H1 (cell line): ENCODE measurements at regions not wholly inside any gene's neighbourhood (a gene's known extent, or its start where the extent isn't known, plus 50 kb on each side); places are given as distances from the start of the nearest gene placed in this dataset.

ENCODE experiments used
- CTCF ChIA-PET: fragments of 300-600 bp; sonication (Branson Sonifier 250); formaldehyde crosslinking; loops from one replicate; lab custom pipeline; 2021; ENCODE audit not compliant: partially characterized antibody; lab: Charles Lee
- POLR2A ChIA-PET: fragments of 300-600 bp; sonication (Branson Sonifier 250); formaldehyde crosslinking; loops from one replicate; lab custom pipeline; 2021; ENCODE audit warnings: inconsistent platforms; ENCODE audit not compliant: partially characterized antibody; lab: Charles Lee
- DNase-seq, 2 experiments: peaks; one replicate each; pipeline versions ENCODE4 v3.0.0 to v3.0.0-alpha.2; 2010 to 2022; ENCODE audit warnings: low spot score in 2 of 2, low read depth in 1 of 2, mixed read lengths in 1 of 2
- FAIRE-seq: peaks from 2 replicates; lab custom pipeline; 2011; peaks lifted over from hg19 to GRCh38; lab: Jason Lieb, UNC
- H2AFZ ChIP-seq: 2 replicates; pipeline ENCODE4 v1.8.1; 2012; ENCODE audit warnings: low read length, inconsistent platforms
- H2AK5ac ChIP-seq: 2 replicates; pipeline ENCODE4 v1.6.1; 2013; ENCODE audit warnings: low read depth, low read length
- H2BK120ac ChIP-seq: replicated peaks from 2 replicates; pipeline ENCODE3; 2013; ENCODE audit warnings: low read depth, low read length, inconsistent platforms
- H2BK12ac ChIP-seq: 2 replicates; pipeline ENCODE4 v1.6.1; 2013; ENCODE audit warnings: low read depth, low read length
- H2BK15ac ChIP-seq: 2 replicates; pipeline ENCODE4 v1.6.1; 2013; ENCODE audit warnings: low read length
- H2BK20ac ChIP-seq: 2 replicates; pipeline ENCODE4 v1.6.1; 2013; ENCODE audit warnings: low read length
- H2BK5ac ChIP-seq: 2 replicates; pipeline ENCODE4 v1.6.1; 2013; ENCODE audit warnings: low read depth, low read length
- H3K14ac ChIP-seq: 2 replicates; pipeline ENCODE4 v1.6.1; 2013; ENCODE audit warnings: inconsistent platforms; ENCODE audit not compliant: insufficient read length
- H3K18ac ChIP-seq: 2 replicates; pipeline ENCODE4 v1.6.1; 2013; ENCODE audit warnings: low read length; ENCODE audit errors: extremely low read depth
- H3K23ac ChIP-seq: 2 replicates; pipeline ENCODE4 v1.6.1; 2013; ENCODE audit warnings: inconsistent platforms; ENCODE audit not compliant: insufficient read length
- H3K23me2 ChIP-seq: 2 replicates; pipeline ENCODE4 v1.6.1; 2013; ENCODE audit warnings: low read depth, low read length
- H3K27ac ChIP-seq: 2 replicates; pipeline ENCODE4 v1.6.1; 2011; ENCODE audit warnings: low read depth, low read length, inconsistent platforms
- H3K27me3 ChIP-seq, 4 experiments: replicated peaks in 1 of 4; 1 replicate in 1 of 4; 2 replicates in 3 of 4; pipeline versions ENCODE4 v1.6.1 to v1.8.1; 2011 to 2013; ENCODE audit warnings: low read length in 3 of 4, mild to moderate bottlenecking in 3 of 4, inconsistent platforms in 2 of 4, mixed read lengths in 2 of 4, moderate library complexity in 1 of 4; ENCODE audit not compliant: control insufficient read depth in 3 of 4, insufficient read depth in 3 of 4; ENCODE audit errors: extremely low read depth in 1 of 4
- H3K36me3 ChIP-seq, 4 experiments: 2 replicates each; pipeline versions ENCODE4 v1.6.1 to v1.8.1; 2011 to 2013; ENCODE audit warnings: mild to moderate bottlenecking in 4 of 4, low read length in 3 of 4, moderate library complexity in 2 of 4, control low read depth in 1 of 4, inconsistent platforms in 1 of 4; ENCODE audit not compliant: insufficient read depth in 4 of 4, control insufficient read depth in 2 of 4
- H3K4ac ChIP-seq: replicated peaks from 2 replicates; pipeline ENCODE3; 2013; ENCODE audit warnings: low read length, low read depth, mixed read lengths, inconsistent platforms; ENCODE audit not compliant: insufficient read length
- H3K4me1 ChIP-seq, 4 experiments: replicated peaks in 1 of 4; 1 replicate in 1 of 4; 2 replicates in 3 of 4; pipeline versions ENCODE4 v1.6.1 to v1.8.1; 2011 to 2013; ENCODE audit warnings: low read length in 3 of 4, inconsistent platforms in 2 of 4, mixed read lengths in 1 of 4; ENCODE audit not compliant: insufficient read depth in 4 of 4, control insufficient read depth in 3 of 4
- H3K4me2 ChIP-seq, 2 experiments: 2 replicates each; pipeline versions ENCODE4 v1.6.1 to v1.8.1; 2011 to 2013; ENCODE audit warnings: low read depth in 2 of 2, low read length in 2 of 2, control low read depth in 1 of 2, inconsistent platforms in 1 of 2, mild to moderate bottlenecking in 1 of 2; ENCODE audit not compliant: insufficient read depth in 1 of 2
- H3K4me3 ChIP-seq, 4 experiments: fragments of 200-600, 300-600 bp in 1 of 4; sonication (generic), shearing (Covaris generic), sonication (Bioruptor Twin) in 1 of 4; 2 replicates each; pipeline versions ENCODE4 v1.5.1 to v1.8.1; 2011 to 2016; ENCODE audit warnings: low read length in 4 of 4, low read depth in 3 of 4, control low read depth in 2 of 4, inconsistent platforms in 2 of 4, mild to moderate bottlenecking in 2 of 4, mixed read lengths in 1 of 4, moderate library complexity in 1 of 4; ENCODE audit not compliant: insufficient read depth in 2 of 4; ENCODE audit errors: extremely low read depth in 1 of 4
- H3K56ac ChIP-seq: replicated peaks from 2 replicates; pipeline ENCODE3; 2013; ENCODE audit warnings: low read depth, mild to moderate bottlenecking, mixed read lengths, low read length, inconsistent platforms; ENCODE audit not compliant: insufficient read length
- H3K79me1 ChIP-seq: 2 replicates; pipeline ENCODE4 v1.6.1; 2013; ENCODE audit warnings: low read depth, low read length, control low read depth
- H3K79me2 ChIP-seq, 2 experiments: 2 replicates each; pipeline versions ENCODE4 v1.6.1 to v1.8.1; 2012 to 2013; ENCODE audit warnings: low read length in 2 of 2, mild to moderate bottlenecking in 2 of 2, inconsistent platforms in 1 of 2; ENCODE audit not compliant: insufficient read depth in 2 of 2, control insufficient read depth in 1 of 2
- H3K9ac ChIP-seq, 4 experiments: replicated peaks in 1 of 4; 1 replicate in 1 of 4; 2 replicates in 3 of 4; pipeline versions ENCODE4 v1.6.1 to v1.8.1; 2011 to 2013; ENCODE audit warnings: low read depth in 3 of 4, low read length in 3 of 4, control low read depth in 2 of 4, mild to moderate bottlenecking in 2 of 4, moderate library complexity in 2 of 4, inconsistent platforms in 1 of 4; ENCODE audit errors: extremely low read depth in 1 of 4
- H3K9me3 ChIP-seq, 2 experiments: 2 replicates each; pipeline versions ENCODE4 v1.6.1 to v1.8.1; 2012 to 2013; ENCODE audit warnings: mild to moderate bottlenecking in 2 of 2, moderate library complexity in 2 of 2, control low read depth in 1 of 2, inconsistent platforms in 1 of 2, low read depth in 1 of 2, low read length in 1 of 2, mixed read lengths in 1 of 2; ENCODE audit not compliant: insufficient read depth in 2 of 2
- H4K20me1 ChIP-seq, 2 experiments: replicated peaks in 1 of 2; 2 replicates each; pipeline versions ENCODE3 to v1.8.1; 2011 to 2013; ENCODE audit warnings: inconsistent platforms in 2 of 2, low read length in 2 of 2, mild to moderate bottlenecking in 1 of 2; ENCODE audit not compliant: insufficient read depth in 2 of 2, control insufficient read depth in 1 of 2
- H4K5ac ChIP-seq: 2 replicates; pipeline ENCODE4 v1.6.1; 2013; ENCODE audit warnings: low read length, low read depth, mixed read lengths, inconsistent platforms; ENCODE audit not compliant: insufficient read length
- H4K8ac ChIP-seq: 2 replicates; pipeline ENCODE4 v1.8.0; 2013; ENCODE audit warnings: mild to moderate bottlenecking, moderate library complexity, low read length, inconsistent platforms; ENCODE audit not compliant: insufficient read depth; ENCODE audit errors: extremely low read depth
- H4K91ac ChIP-seq: replicated peaks from 2 replicates; pipeline ENCODE3; 2013; ENCODE audit warnings: low read length, mixed read lengths, inconsistent platforms; ENCODE audit not compliant: insufficient read length
- CBX8 ChIP-seq: fragments of 300-800, 300-1000 bp; sonication (generic); IDR thresholded peaks from 2 replicates; pipeline ENCODE4 v1.7.1; 2016; ENCODE audit warnings: low read depth, low read length, borderline replicate concordance
- CEBPB ChIP-seq: IDR thresholded peaks from 2 replicates; pipeline ENCODE4 v1.6.1; 2012; ENCODE audit warnings: low read depth, low read length
- CREB1 ChIP-seq: IDR thresholded peaks from 2 replicates; pipeline ENCODE4 v1.6.1; 2012; ENCODE audit warnings: inconsistent platforms
- CTBP2 ChIP-seq: IDR thresholded peaks from 2 replicates; pipeline ENCODE4 v1.7.0; 2011; ENCODE audit warnings: borderline replicate concordance, mild to moderate bottlenecking, moderate library complexity, mixed read lengths, low read length; ENCODE audit not compliant: insufficient read depth, insufficient read length
- EGR1 ChIP-seq: IDR thresholded peaks from 2 replicates; pipeline ENCODE4 v1.6.1; 2011; ENCODE audit warnings: low read depth, low read length, borderline replicate concordance
- KDM1A ChIP-seq: fragments of 200-600, 300-600 bp; sonication (generic); IDR thresholded peaks from 2 replicates; pipeline ENCODE4 v1.7.1; 2016; ENCODE audit warnings: mild to moderate bottlenecking, low read length, borderline replicate concordance
- MAFK ChIP-seq: IDR thresholded peaks from 2 replicates; pipeline ENCODE4 v1.6.1; 2012; ENCODE audit warnings: low read depth, mild to moderate bottlenecking, improper control_type of control experiment, low read length
- RAD21 ChIP-seq, 2 experiments: IDR thresholded peaks in 1 of 2; conservative IDR thresholded peaks in 1 of 2; 2 replicates each; pipeline ENCODE4 v1.6.1; 2011; ENCODE audit warnings: low read depth in 2 of 2, low read length in 2 of 2, improper control_type of control experiment in 1 of 2, inconsistent platforms in 1 of 2, mild to moderate bottlenecking in 1 of 2, moderate library complexity in 1 of 2
- RBBP5 ChIP-seq: IDR thresholded peaks from 2 replicates; pipeline ENCODE4 v1.7.1; 2012; ENCODE audit warnings: low read depth, mild to moderate bottlenecking, inconsistent platforms, low read length, moderate library complexity, borderline replicate concordance
- SAP30 ChIP-seq: fragments of 300-600 bp; sonication (generic); IDR thresholded peaks from 2 replicates; pipeline ENCODE4 v1.7.1; 2012; ENCODE audit warnings: low read length, moderate library complexity, mild to moderate bottlenecking, inconsistent platforms; ENCODE audit not compliant: insufficient read depth, insufficient replicate concordance
- TAF1 ChIP-seq: IDR thresholded peaks from 2 replicates; pipeline ENCODE4 v1.6.1; 2011; ENCODE audit warnings: mild to moderate bottlenecking, low read depth, low read length
- WGBS, 2 experiments: shearing (Covaris generic) in 1 of 2; methylation state at CpG; one replicate each; pipeline versions ENCODE4 v1.1.6 to v1.1.7; 2013 to 2015; ENCODE audit warnings: low lambda C conversion rate in 2 of 2, mixed read lengths in 2 of 2, inconsistent platforms in 1 of 2, low coverage in 1 of 2, missing lambda C conversion rate in 1 of 2; ENCODE audit not compliant: insufficient replicate concordance in 2 of 2, insufficient coverage in 1 of 2, insufficient read length in 1 of 2; ENCODE audit errors: extremely low coverage in 1 of 2, missing lambda C conversion rate in 1 of 2; 5-methylcytosine and 5-hydroxymethylcytosine counted together
- TF ChIP-seq, protein P1 (sequence below): IDR thresholded peaks from 2 replicates; pipeline ENCODE4 v1.6.1; 2012; ENCODE audit warnings: low read length, inconsistent platforms

DNA sequence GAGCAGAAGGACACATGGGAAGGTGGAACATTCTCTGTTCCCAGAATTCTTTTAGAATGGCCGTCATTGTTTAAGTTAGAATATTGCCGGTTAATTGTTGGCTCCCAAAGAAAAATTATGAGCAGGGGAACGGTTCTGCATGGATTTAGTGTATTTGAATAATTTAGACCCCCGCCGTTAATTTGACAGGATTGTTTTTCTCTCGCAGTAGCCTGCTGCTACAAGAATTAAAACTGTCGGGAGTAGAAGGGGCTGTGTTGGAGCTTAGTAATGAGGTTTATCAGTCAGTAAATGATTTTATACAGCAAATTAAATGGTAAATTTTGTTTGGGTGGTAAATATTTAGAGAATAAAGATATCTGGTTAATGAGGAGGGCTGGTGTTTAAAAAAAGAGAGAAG is 431.2 kb upstream of the DYNLRB2 start:
- no peak overlapping the region for H2BK120ac ChIP-seq
- H3K4ac ChIP-seq: no peak overlapping the region
- H2BK12ac ChIP-seq: no peak overlapping the region
- H4K8ac ChIP-seq: no peak overlapping the region
- H3K14ac ChIP-seq: no peak overlapping the region
- H4K5ac ChIP-seq: no peak overlapping the region
- no peak for FAIRE-seq
- H3K79me1 ChIP-seq: no peaks in the 10 kb centered on the region
- no peak overlapping the region for H3K9ac ChIP-seq
- no peaks in the 10 kb centered on the region for H3K4me1 ChIP-seq
- H3K4me2 ChIP-seq: no peak overlapping the region
- CTCF ChIA-PET: no interaction called here
- H3K9me3 ChIP-seq: no peaks in the 10 kb centered on the region
- no peak for DNase-seq
- POLR2A ChIA-PET: no interaction called here
- no peak overlapping the region for H3K56ac ChIP-seq
- no peaks in the 10 kb centered on the region for H4K20me1 ChIP-seq
- H3K23me2 ChIP-seq: no peaks in the 10 kb centered on the region
- H2BK20ac ChIP-seq: no peak overlapping the region
- H3K18ac ChIP-seq: no peak overlapping the region
- WGBS, 2 experiments: 89% methylated on average over 7 of the region's 7 CpGs; no CpG with 5 or more reads in 1 of the 2 experiments
- no peak overlapping the region for H2BK15ac ChIP-seq
- H3K23ac ChIP-seq: no peak overlapping the region
- H4K91ac ChIP-seq: no peak overlapping the region
- H3K36me3 ChIP-seq: no peaks in the 10 kb centered on the region
- H3K27me3 ChIP-seq: no peaks in the 10 kb centered on the region
- H2AK5ac ChIP-seq: no peak overlapping the region
- no peak overlapping the region for H3K4me3 ChIP-seq
- H2BK5ac ChIP-seq: no peak overlapping the region
- no peak overlapping the region for H2AFZ ChIP-seq
- H3K79me2 ChIP-seq: no peaks in the 10 kb centered on the region
- no peak overlapping the region for H3K27ac ChIP-seq
- TF ChIP-seq CBX8: no peak
- no peak for TF ChIP-seq EGR1
- no peak for TF ChIP-seq SAP30
- TF ChIP-seq CEBPB: no peak
- TF ChIP-seq MAFK: no peak
- no peak for TF ChIP-seq RAD21 (IDR thresholded peaks at IDR 0.05 in 1 of 2, conservative IDR thresholded peaks at IDR 0.05 in 1 of 2; ENCODE audit: low read depth in 2 of 2, low read length in 2 of 2)
- TF ChIP-seq, protein P1, sequence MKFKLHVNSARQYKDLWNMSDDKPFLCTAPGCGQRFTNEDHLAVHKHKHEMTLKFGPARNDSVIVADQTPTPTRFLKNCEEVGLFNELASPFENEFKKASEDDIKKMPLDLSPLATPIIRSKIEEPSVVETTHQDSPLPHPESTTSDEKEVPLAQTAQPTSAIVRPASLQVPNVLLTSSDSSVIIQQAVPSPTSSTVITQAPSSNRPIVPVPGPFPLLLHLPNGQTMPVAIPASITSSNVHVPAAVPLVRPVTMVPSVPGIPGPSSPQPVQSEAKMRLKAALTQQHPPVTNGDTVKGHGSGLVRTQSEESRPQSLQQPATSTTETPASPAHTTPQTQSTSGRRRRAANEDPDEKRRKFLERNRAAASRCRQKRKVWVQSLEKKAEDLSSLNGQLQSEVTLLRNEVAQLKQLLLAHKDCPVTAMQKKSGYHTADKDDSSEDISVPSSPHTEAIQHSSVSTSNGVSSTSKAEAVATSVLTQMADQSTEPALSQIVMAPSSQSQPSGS: no peak
- TF ChIP-seq RBBP5: no peak
- TF ChIP-seq CTBP2: no peak
- TF ChIP-seq CREB1: no peak
- no peak for TF ChIP-seq TAF1
- no peak for TF ChIP-seq KDM1A
